WTC11 (cell line): ENCODE measurements at regions not wholly inside any gene's neighbourhood (a gene's known extent, or its start where the extent isn't known, plus 50 kb on each side); places are given as distances from the start of the nearest gene placed in this dataset.
A peak's percentile ranks its signal among the peaks of the same experiment; 100 is the strongest.

ENCODE experiments used
- ATAC-seq: fragments of 200-7000 bp; cut with Tn5 transposase; 2 replicates; pipeline ENCODE4 v1.10.0; 2021; ENCODE audit warnings: mild to moderate bottlenecking, moderate library complexity
- CTCF ChIA-PET: fragments of 300-600 bp; sonication (Branson Sonifier 250); formaldehyde crosslinking; loops from one replicate; lab custom pipeline; 2021; ENCODE audit warnings: antibody characterized with exemption; lab: Charles Lee
- POLR2A ChIA-PET: fragments of 350-600 bp; sonication (Branson Sonifier 250); formaldehyde crosslinking; loops from one replicate; lab custom pipeline; 2021; ENCODE audit warnings: antibody characterized with exemption; lab: Charles Lee
- DNase-seq: peaks from one replicate; pipeline ENCODE4 v3.0.0; 2021; ENCODE audit warnings: low spot score
- H3K27ac Mint-ChIP-seq: 2 replicates; pipeline ENCODE4 v1.8.0; 2021; ENCODE audit warnings: mixed read lengths
- H3K27me3 Mint-ChIP-seq: 2 replicates; pipeline ENCODE4 v1.8.0; 2021; ENCODE audit warnings: low read depth, mild to moderate bottlenecking, moderate library complexity, mixed read lengths
- H3K36me3 Mint-ChIP-seq: 2 replicates; pipeline ENCODE4 v1.8.0; 2021; ENCODE audit warnings: mixed read lengths
- H3K4me1 Mint-ChIP-seq: 2 replicates; pipeline ENCODE4 v1.8.0; 2022; ENCODE audit warnings: mixed read lengths
- H3K4me3 Mint-ChIP-seq: 2 replicates; pipeline ENCODE4 v1.8.0; 2021; ENCODE audit warnings: mild to moderate bottlenecking, moderate library complexity, mixed read lengths
- H3K9me3 Mint-ChIP-seq: 2 replicates; pipeline ENCODE4 v1.8.0; 2021; ENCODE audit warnings: mixed read lengths
- JUN ChIP-seq: sonication (generic); formaldehyde crosslinking; IDR thresholded peaks from 2 replicates; pipeline ENCODE4 v1.8.0; 2023; ENCODE audit warnings: mild to moderate bottlenecking, missing genetic modification reagents
- NFE2L1 ChIP-seq: sonication (generic); formaldehyde crosslinking; IDR thresholded peaks from 2 replicates; pipeline ENCODE4 v1.8.1; 2023; ENCODE audit warnings: missing genetic modification reagents
- RORB ChIP-seq: fragments of 250-450 bp; sonication (Bioruptor Pico); IDR thresholded peaks from 2 replicates; pipeline ENCODE4 v1.9.0; 2021; ENCODE audit warnings: mild to moderate bottlenecking
- TF ChIP-seq, protein P1 (sequence below): sonication (generic); formaldehyde crosslinking; IDR thresholded peaks from 2 replicates; pipeline ENCODE4 v1.8.0; 2022; ENCODE audit warnings: missing genetic modification reagents
- TF ChIP-seq, protein P2 (sequence below): fragments of 250-450 bp; sonication (Bioruptor Pico); IDR thresholded peaks from 2 replicates; pipeline ENCODE4 v2.1.2; 2022; ENCODE audit warnings: mild to moderate bottlenecking, moderate library complexity
- TF ChIP-seq, protein P3 (sequence below): sonication (generic); formaldehyde crosslinking; IDR thresholded peaks from 2 replicates; pipeline ENCODE4 v1.8.0; 2022; ENCODE audit warnings: mild to moderate bottlenecking, missing genetic modification reagents
- TF ChIP-seq, protein P4 (sequence below): sonication (generic); formaldehyde crosslinking; IDR thresholded peaks from 2 replicates; pipeline ENCODE4 v1.8.0; 2023; ENCODE audit warnings: mild to moderate bottlenecking, missing genetic modification reagents
- TF ChIP-seq, protein P5 (sequence below): sonication (generic); formaldehyde crosslinking; IDR thresholded peaks from 2 replicates; pipeline ENCODE4 v1.8.1; 2023; ENCODE audit warnings: mild to moderate bottlenecking, missing genetic modification reagents
- TF ChIP-seq, protein P6 (sequence below): sonication (generic); formaldehyde crosslinking; IDR thresholded peaks from 2 replicates; pipeline ENCODE4 v1.8.1; 2023; ENCODE audit warnings: mild to moderate bottlenecking, moderate library complexity, missing genetic modification reagents

DNA sequence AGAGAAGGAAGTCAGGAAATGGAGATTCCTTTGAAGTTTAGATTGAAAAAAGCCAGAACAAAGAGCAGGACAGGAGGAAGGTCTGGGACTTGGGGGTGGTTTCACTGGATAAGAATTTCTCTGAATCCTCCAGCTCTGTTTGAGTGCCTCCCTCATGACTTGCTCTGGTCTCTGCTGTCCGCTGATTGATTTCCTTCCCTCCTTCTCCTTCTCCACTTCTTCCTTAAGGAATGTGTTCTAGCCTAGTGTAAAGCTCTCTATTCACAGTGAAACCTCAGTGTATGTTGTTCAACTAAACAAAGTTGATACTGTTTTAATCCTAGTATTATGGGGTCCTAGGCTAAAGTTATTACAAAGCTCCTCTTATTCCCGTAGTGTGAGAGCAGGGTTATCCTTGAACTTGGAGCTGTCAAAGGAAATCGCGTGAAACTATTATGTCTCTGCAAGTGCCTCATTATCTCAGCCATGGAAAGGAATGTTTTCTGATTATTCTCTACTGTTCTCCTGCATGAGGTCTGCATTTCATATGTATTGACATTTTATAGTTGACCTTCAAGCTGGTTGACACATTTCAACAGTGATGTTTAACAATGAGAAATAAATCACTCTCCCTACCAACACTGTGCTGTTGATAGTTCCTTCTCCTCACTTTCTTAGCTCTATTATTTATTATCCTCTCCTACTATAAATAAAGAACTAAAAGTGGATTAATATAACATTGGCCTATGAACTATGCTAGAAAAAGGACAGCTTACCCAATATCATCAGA is 82.7 kb upstream of the KCTD3 start:
- H3K4me3 Mint-ChIP-seq, result no peak overlapping the region
- H3K27ac Mint-ChIP-seq, result peak overlapping the region; percentile 53
- TF ChIP-seq, protein P1, sequence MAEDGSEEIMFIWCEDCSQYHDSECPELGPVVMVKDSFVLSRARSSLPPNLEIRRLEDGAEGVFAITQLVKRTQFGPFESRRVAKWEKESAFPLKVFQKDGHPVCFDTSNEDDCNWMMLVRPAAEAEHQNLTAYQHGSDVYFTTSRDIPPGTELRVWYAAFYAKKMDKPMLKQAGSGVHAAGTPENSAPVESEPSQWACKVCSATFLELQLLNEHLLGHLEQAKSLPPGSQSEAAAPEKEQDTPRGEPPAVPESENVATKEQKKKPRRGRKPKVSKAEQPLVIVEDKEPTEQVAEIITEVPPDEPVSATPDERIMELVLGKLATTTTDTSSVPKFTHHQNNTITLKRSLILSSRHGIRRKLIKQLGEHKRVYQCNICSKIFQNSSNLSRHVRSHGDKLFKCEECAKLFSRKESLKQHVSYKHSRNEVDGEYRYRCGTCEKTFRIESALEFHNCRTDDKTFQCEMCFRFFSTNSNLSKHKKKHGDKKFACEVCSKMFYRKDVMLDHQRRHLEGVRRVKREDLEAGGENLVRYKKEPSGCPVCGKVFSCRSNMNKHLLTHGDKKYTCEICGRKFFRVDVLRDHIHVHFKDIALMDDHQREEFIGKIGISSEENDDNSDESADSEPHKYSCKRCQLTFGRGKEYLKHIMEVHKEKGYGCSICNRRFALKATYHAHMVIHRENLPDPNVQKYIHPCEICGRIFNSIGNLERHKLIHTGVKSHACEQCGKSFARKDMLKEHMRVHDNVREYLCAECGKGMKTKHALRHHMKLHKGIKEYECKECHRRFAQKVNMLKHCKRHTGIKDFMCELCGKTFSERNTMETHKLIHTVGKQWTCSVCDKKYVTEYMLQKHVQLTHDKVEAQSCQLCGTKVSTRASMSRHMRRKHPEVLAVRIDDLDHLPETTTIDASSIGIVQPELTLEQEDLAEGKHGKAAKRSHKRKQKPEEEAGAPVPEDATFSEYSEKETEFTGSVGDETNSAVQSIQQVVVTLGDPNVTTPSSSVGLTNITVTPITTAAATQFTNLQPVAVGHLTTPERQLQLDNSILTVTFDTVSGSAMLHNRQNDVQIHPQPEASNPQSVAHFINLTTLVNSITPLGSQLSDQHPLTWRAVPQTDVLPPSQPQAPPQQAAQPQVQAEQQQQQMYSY (CRISPR knock-in tag), result 0 out of 2 replicates have a peak, but pooled peaks have one; percentile 20
- TF ChIP-seq, protein P2, sequence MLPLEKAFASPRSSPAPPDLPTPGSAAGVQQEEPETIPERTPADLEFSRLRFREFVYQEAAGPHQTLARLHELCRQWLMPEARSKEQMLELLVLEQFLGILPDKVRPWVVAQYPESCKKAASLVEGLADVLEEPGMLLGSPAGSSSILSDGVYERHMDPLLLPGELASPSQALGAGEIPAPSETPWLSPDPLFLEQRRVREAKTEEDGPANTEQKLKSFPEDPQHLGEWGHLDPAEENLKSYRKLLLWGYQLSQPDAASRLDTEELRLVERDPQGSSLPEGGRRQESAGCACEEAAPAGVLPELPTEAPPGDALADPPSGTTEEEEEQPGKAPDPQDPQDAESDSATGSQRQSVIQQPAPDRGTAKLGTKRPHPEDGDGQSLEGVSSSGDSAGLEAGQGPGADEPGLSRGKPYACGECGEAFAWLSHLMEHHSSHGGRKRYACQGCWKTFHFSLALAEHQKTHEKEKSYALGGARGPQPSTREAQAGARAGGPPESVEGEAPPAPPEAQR (CRISPR knock-in tag), result no peak
- peaks cover 31% of the 10 kb centered on the region for H3K9me3 Mint-ChIP-seq
- H3K27me3 Mint-ChIP-seq, result no peaks in the 10 kb centered on the region
- H3K4me1 Mint-ChIP-seq, result peaks cover 15% of the 10 kb centered on the region
- POLR2A ChIA-PET, result no interaction called here
- CTCF ChIA-PET, result no interaction called here
- DNase-seq, result no peak
- peaks cover 16% of the 10 kb centered on the region for H3K36me3 Mint-ChIP-seq
- peak; percentile 90 for ATAC-seq

DNA sequence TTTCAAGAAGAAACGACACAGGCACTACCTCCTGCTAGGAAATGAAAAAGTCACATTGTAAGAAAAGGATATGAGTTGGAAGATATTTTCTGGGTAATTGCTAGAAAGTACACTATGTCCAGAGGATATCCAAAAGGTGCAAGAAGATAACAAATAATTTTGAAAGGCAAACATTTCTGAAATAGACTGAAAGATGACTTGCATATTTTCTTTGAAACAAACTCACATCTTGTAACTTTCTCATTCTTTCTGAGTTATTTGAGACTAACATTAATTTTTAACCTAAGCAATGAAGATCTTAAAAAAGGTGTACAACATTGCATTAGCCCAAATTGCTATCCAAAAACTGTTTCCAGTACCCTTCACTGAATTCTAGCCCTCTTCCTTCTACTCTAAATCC is 79.6 kb upstream of the KCTD3 start:
- POLR2A ChIA-PET, result no interaction called here
- no peak for TF ChIP-seq JUN (CRISPR knock-in tag)
- TF ChIP-seq, protein P3, sequence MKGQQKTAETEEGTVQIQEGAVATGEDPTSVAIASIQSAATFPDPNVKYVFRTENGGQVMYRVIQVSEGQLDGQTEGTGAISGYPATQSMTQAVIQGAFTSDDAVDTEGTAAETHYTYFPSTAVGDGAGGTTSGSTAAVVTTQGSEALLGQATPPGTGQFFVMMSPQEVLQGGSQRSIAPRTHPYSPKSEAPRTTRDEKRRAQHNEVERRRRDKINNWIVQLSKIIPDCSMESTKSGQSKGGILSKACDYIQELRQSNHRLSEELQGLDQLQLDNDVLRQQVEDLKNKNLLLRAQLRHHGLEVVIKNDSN, result no peak
- TF ChIP-seq, protein P4, sequence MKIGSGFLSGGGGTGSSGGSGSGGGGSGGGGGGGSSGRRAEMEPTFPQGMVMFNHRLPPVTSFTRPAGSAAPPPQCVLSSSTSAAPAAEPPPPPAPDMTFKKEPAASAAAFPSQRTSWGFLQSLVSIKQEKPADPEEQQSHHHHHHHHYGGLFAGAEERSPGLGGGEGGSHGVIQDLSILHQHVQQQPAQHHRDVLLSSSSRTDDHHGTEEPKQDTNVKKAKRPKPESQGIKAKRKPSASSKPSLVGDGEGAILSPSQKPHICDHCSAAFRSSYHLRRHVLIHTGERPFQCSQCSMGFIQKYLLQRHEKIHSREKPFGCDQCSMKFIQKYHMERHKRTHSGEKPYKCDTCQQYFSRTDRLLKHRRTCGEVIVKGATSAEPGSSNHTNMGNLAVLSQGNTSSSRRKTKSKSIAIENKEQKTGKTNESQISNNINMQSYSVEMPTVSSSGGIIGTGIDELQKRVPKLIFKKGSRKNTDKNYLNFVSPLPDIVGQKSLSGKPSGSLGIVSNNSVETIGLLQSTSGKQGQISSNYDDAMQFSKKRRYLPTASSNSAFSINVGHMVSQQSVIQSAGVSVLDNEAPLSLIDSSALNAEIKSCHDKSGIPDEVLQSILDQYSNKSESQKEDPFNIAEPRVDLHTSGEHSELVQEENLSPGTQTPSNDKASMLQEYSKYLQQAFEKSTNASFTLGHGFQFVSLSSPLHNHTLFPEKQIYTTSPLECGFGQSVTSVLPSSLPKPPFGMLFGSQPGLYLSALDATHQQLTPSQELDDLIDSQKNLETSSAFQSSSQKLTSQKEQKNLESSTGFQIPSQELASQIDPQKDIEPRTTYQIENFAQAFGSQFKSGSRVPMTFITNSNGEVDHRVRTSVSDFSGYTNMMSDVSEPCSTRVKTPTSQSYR (CRISPR knock-in tag), result no peak
- TF ChIP-seq, protein P5, sequence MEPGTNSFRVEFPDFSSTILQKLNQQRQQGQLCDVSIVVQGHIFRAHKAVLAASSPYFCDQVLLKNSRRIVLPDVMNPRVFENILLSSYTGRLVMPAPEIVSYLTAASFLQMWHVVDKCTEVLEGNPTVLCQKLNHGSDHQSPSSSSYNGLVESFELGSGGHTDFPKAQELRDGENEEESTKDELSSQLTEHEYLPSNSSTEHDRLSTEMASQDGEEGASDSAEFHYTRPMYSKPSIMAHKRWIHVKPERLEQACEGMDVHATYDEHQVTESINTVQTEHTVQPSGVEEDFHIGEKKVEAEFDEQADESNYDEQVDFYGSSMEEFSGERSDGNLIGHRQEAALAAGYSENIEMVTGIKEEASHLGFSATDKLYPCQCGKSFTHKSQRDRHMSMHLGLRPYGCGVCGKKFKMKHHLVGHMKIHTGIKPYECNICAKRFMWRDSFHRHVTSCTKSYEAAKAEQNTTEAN (CRISPR knock-in tag), result no peak
- TF ChIP-seq NFE2L1, result no peak
- no peak for TF ChIP-seq RORB
- TF ChIP-seq, protein P6, sequence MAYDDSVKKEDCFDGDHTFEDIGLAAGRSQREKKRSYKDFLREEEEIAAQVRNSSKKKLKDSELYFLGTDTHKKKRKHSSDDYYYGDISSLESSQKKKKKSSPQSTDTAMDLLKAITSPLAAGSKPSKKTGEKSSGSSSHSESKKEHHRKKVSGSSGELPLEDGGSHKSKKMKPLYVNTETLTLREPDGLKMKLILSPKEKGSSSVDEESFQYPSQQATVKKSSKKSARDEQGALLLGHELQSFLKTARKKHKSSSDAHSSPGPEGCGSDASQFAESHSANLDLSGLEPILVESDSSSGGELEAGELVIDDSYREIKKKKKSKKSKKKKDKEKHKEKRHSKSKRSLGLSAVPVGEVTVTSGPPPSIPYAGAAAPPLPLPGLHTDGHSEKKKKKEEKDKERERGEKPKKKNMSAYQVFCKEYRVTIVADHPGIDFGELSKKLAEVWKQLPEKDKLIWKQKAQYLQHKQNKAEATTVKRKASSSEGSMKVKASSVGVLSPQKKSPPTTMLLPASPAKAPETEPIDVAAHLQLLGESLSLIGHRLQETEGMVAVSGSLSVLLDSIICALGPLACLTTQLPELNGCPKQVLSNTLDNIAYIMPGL (CRISPR knock-in tag), result no peak
- peaks cover 24% of the 10 kb centered on the region for H3K9me3 Mint-ChIP-seq
- peaks cover 22% of the 10 kb centered on the region for H3K4me1 Mint-ChIP-seq
- peaks cover 13% of the 10 kb centered on the region for H3K36me3 Mint-ChIP-seq
- H3K4me3 Mint-ChIP-seq, result no peak overlapping the region
- H3K27ac Mint-ChIP-seq, result no peak overlapping the region; the same call in 1 of the 2 replicates
- H3K27me3 Mint-ChIP-seq, result no peaks in the 10 kb centered on the region
- CTCF ChIA-PET, result no interaction called here
- DNase-seq (no peak), ATAC-seq (no peak)
